LNCaP clone FGC (cell line): ENCODE measurements at regions not wholly inside any gene's neighbourhood (a gene's known extent, or its start where the extent isn't known, plus 50 kb on each side); places are given as distances from the start of the nearest gene placed in this dataset.

ENCODE experiments used
- DNase-seq: peaks from one replicate; pipeline ENCODE4 v3.0.0-alpha.2; 2011; ENCODE audit warnings: low read depth
- H3K4me3 ChIP-seq: 2 replicates; pipeline ENCODE4 v1.5.1; 2011; ENCODE audit warnings: mild to moderate bottlenecking, low read depth, low read length, control low read depth
- CTCF ChIP-seq: IDR thresholded peaks from 2 replicates; pipeline ENCODE4 v1.5.1; 2012; ENCODE audit warnings: mild to moderate bottlenecking; ENCODE audit not compliant: control insufficient read depth, insufficient read depth; ENCODE audit errors: extremely low read depth

GRCh38 chr20:29296256-29297230 lies 1960.9 kb upstream of the DEFB115 start:
- no peak for DNase-seq
- H3K4me3 ChIP-seq, result no peak overlapping the region
- no peak for TF ChIP-seq CTCF

- no peak for TF ChIP-seq CTCF
- no peak overlapping the region for H3K4me3 ChIP-seq
- no peak for DNase-seq
Measured at GRCh38 chr20:29297411-29298270, 1959.8 kb upstream of the DEFB115 start.

GRCh38 chr20:29298271-29298590 lies 1959.2 kb upstream of the DEFB115 start:
- H3K4me3 ChIP-seq, result no peak overlapping the region
- DNase-seq, result no peak

GRCh38 chr20:29298759-29299613 lies 1958.5 kb upstream of the DEFB115 start:
- TF ChIP-seq CTCF, result no peak
- no peak overlapping the region for H3K4me3 ChIP-seq

More at GRCh38 chr20:29298271-29298590, 1959.2 kb upstream of the DEFB115 start:
- TF ChIP-seq CTCF, result no peak

GRCh38 chr20:29299811-29300578 lies 1957.5 kb upstream of the DEFB115 start:
- no peak for DNase-seq
- TF ChIP-seq CTCF, result no peak
- no peak overlapping the region for H3K4me3 ChIP-seq

More at GRCh38 chr20:29298759-29299613, 1958.5 kb upstream of the DEFB115 start:
- no peak for DNase-seq
